H1 (cell line): ENCODE measurements at regions not wholly inside any gene's neighbourhood (a gene's known extent, or its start where the extent isn't known, plus 50 kb on each side); places are given as distances from the start of the nearest gene placed in this dataset.

Source experiments
- CTCF ChIA-PET: fragments of 300-600 bp; sonication (Branson Sonifier 250); formaldehyde crosslinking; loops from one replicate; lab custom pipeline; 2021; ENCODE audit not compliant: partially characterized antibody; lab: Charles Lee
- POLR2A ChIA-PET: fragments of 300-600 bp; sonication (Branson Sonifier 250); formaldehyde crosslinking; loops from one replicate; lab custom pipeline; 2021; ENCODE audit warnings: inconsistent platforms; ENCODE audit not compliant: partially characterized antibody; lab: Charles Lee
- DNase-seq, 2 experiments: peaks; one replicate each; pipeline versions ENCODE4 v3.0.0 to v3.0.0-alpha.2; 2010 to 2022; ENCODE audit warnings: low spot score in 2 of 2, low read depth in 1 of 2, mixed read lengths in 1 of 2
- FAIRE-seq: peaks from 2 replicates; lab custom pipeline; 2011; peaks lifted over from hg19 to GRCh38; lab: Jason Lieb, UNC
- H2AFZ ChIP-seq: 2 replicates; pipeline ENCODE4 v1.8.1; 2012; ENCODE audit warnings: low read length, inconsistent platforms
- H2AK5ac ChIP-seq: 2 replicates; pipeline ENCODE4 v1.6.1; 2013; ENCODE audit warnings: low read depth, low read length
- H2BK120ac ChIP-seq: replicated peaks from 2 replicates; pipeline ENCODE3; 2013; ENCODE audit warnings: low read depth, low read length, inconsistent platforms
- H2BK12ac ChIP-seq: 2 replicates; pipeline ENCODE4 v1.6.1; 2013; ENCODE audit warnings: low read depth, low read length
- H2BK15ac ChIP-seq: 2 replicates; pipeline ENCODE4 v1.6.1; 2013; ENCODE audit warnings: low read length
- H2BK20ac ChIP-seq: 2 replicates; pipeline ENCODE4 v1.6.1; 2013; ENCODE audit warnings: low read length
- H2BK5ac ChIP-seq: 2 replicates; pipeline ENCODE4 v1.6.1; 2013; ENCODE audit warnings: low read depth, low read length
- H3K14ac ChIP-seq: 2 replicates; pipeline ENCODE4 v1.6.1; 2013; ENCODE audit warnings: inconsistent platforms; ENCODE audit not compliant: insufficient read length
- H3K18ac ChIP-seq: 2 replicates; pipeline ENCODE4 v1.6.1; 2013; ENCODE audit warnings: low read length; ENCODE audit errors: extremely low read depth
- H3K23ac ChIP-seq: 2 replicates; pipeline ENCODE4 v1.6.1; 2013; ENCODE audit warnings: inconsistent platforms; ENCODE audit not compliant: insufficient read length
- H3K23me2 ChIP-seq: 2 replicates; pipeline ENCODE4 v1.6.1; 2013; ENCODE audit warnings: low read depth, low read length
- H3K27ac ChIP-seq: 2 replicates; pipeline ENCODE4 v1.6.1; 2011; ENCODE audit warnings: low read depth, low read length, inconsistent platforms
- H3K27me3 ChIP-seq, 4 experiments: replicated peaks in 1 of 4; 1 replicate in 1 of 4; 2 replicates in 3 of 4; pipeline versions ENCODE4 v1.6.1 to v1.8.1; 2011 to 2013; ENCODE audit warnings: low read length in 3 of 4, mild to moderate bottlenecking in 3 of 4, inconsistent platforms in 2 of 4, mixed read lengths in 2 of 4, moderate library complexity in 1 of 4; ENCODE audit not compliant: control insufficient read depth in 3 of 4, insufficient read depth in 3 of 4; ENCODE audit errors: extremely low read depth in 1 of 4
- H3K36me3 ChIP-seq, 4 experiments: 2 replicates each; pipeline versions ENCODE4 v1.6.1 to v1.8.1; 2011 to 2013; ENCODE audit warnings: mild to moderate bottlenecking in 4 of 4, low read length in 3 of 4, moderate library complexity in 2 of 4, control low read depth in 1 of 4, inconsistent platforms in 1 of 4; ENCODE audit not compliant: insufficient read depth in 4 of 4, control insufficient read depth in 2 of 4
- H3K4ac ChIP-seq: replicated peaks from 2 replicates; pipeline ENCODE3; 2013; ENCODE audit warnings: low read length, low read depth, mixed read lengths, inconsistent platforms; ENCODE audit not compliant: insufficient read length
- H3K4me1 ChIP-seq, 4 experiments: replicated peaks in 1 of 4; 1 replicate in 1 of 4; 2 replicates in 3 of 4; pipeline versions ENCODE4 v1.6.1 to v1.8.1; 2011 to 2013; ENCODE audit warnings: low read length in 3 of 4, inconsistent platforms in 2 of 4, mixed read lengths in 1 of 4; ENCODE audit not compliant: insufficient read depth in 4 of 4, control insufficient read depth in 3 of 4
- H3K4me2 ChIP-seq, 2 experiments: 2 replicates each; pipeline versions ENCODE4 v1.6.1 to v1.8.1; 2011 to 2013; ENCODE audit warnings: low read depth in 2 of 2, low read length in 2 of 2, control low read depth in 1 of 2, inconsistent platforms in 1 of 2, mild to moderate bottlenecking in 1 of 2; ENCODE audit not compliant: insufficient read depth in 1 of 2
- H3K4me3 ChIP-seq, 4 experiments: fragments of 200-600, 300-600 bp in 1 of 4; sonication (generic), shearing (Covaris generic), sonication (Bioruptor Twin) in 1 of 4; 2 replicates each; pipeline versions ENCODE4 v1.5.1 to v1.8.1; 2011 to 2016; ENCODE audit warnings: low read length in 4 of 4, low read depth in 3 of 4, control low read depth in 2 of 4, inconsistent platforms in 2 of 4, mild to moderate bottlenecking in 2 of 4, mixed read lengths in 1 of 4, moderate library complexity in 1 of 4; ENCODE audit not compliant: insufficient read depth in 2 of 4; ENCODE audit errors: extremely low read depth in 1 of 4
- H3K56ac ChIP-seq: replicated peaks from 2 replicates; pipeline ENCODE3; 2013; ENCODE audit warnings: low read depth, mild to moderate bottlenecking, mixed read lengths, low read length, inconsistent platforms; ENCODE audit not compliant: insufficient read length
- H3K79me1 ChIP-seq: 2 replicates; pipeline ENCODE4 v1.6.1; 2013; ENCODE audit warnings: low read depth, low read length, control low read depth
- H3K79me2 ChIP-seq, 2 experiments: 2 replicates each; pipeline versions ENCODE4 v1.6.1 to v1.8.1; 2012 to 2013; ENCODE audit warnings: low read length in 2 of 2, mild to moderate bottlenecking in 2 of 2, inconsistent platforms in 1 of 2; ENCODE audit not compliant: insufficient read depth in 2 of 2, control insufficient read depth in 1 of 2
- H3K9ac ChIP-seq, 4 experiments: replicated peaks in 1 of 4; 1 replicate in 1 of 4; 2 replicates in 3 of 4; pipeline versions ENCODE4 v1.6.1 to v1.8.1; 2011 to 2013; ENCODE audit warnings: low read depth in 3 of 4, low read length in 3 of 4, control low read depth in 2 of 4, mild to moderate bottlenecking in 2 of 4, moderate library complexity in 2 of 4, inconsistent platforms in 1 of 4; ENCODE audit errors: extremely low read depth in 1 of 4
- H3K9me3 ChIP-seq, 2 experiments: 2 replicates each; pipeline versions ENCODE4 v1.6.1 to v1.8.1; 2012 to 2013; ENCODE audit warnings: mild to moderate bottlenecking in 2 of 2, moderate library complexity in 2 of 2, control low read depth in 1 of 2, inconsistent platforms in 1 of 2, low read depth in 1 of 2, low read length in 1 of 2, mixed read lengths in 1 of 2; ENCODE audit not compliant: insufficient read depth in 2 of 2
- H4K20me1 ChIP-seq, 2 experiments: replicated peaks in 1 of 2; 2 replicates each; pipeline versions ENCODE3 to v1.8.1; 2011 to 2013; ENCODE audit warnings: inconsistent platforms in 2 of 2, low read length in 2 of 2, mild to moderate bottlenecking in 1 of 2; ENCODE audit not compliant: insufficient read depth in 2 of 2, control insufficient read depth in 1 of 2
- H4K5ac ChIP-seq: 2 replicates; pipeline ENCODE4 v1.6.1; 2013; ENCODE audit warnings: low read length, low read depth, mixed read lengths, inconsistent platforms; ENCODE audit not compliant: insufficient read length
- H4K8ac ChIP-seq: 2 replicates; pipeline ENCODE4 v1.8.0; 2013; ENCODE audit warnings: mild to moderate bottlenecking, moderate library complexity, low read length, inconsistent platforms; ENCODE audit not compliant: insufficient read depth; ENCODE audit errors: extremely low read depth
- H4K91ac ChIP-seq: replicated peaks from 2 replicates; pipeline ENCODE3; 2013; ENCODE audit warnings: low read length, mixed read lengths, inconsistent platforms; ENCODE audit not compliant: insufficient read length
- FOSL1 ChIP-seq: IDR thresholded peaks from 2 replicates; pipeline ENCODE4 v1.6.1; 2011; ENCODE audit warnings: mild to moderate bottlenecking, low read depth, low read length, moderate library complexity; ENCODE audit not compliant: insufficient read depth
- NANOG ChIP-seq: IDR thresholded peaks from 2 replicates; pipeline ENCODE4 v1.6.1; 2011; ENCODE audit warnings: low read length, low read depth, mild to moderate bottlenecking, inconsistent platforms; ENCODE audit not compliant: insufficient read depth, poor library complexity, severe bottlenecking
- NRF1 ChIP-seq: IDR thresholded peaks from 2 replicates; pipeline ENCODE4 v1.6.1; 2011; ENCODE audit warnings: mild to moderate bottlenecking, low read depth, low read length, improper control_type of control experiment
- SAP30 ChIP-seq: fragments of 300-600 bp; sonication (generic); IDR thresholded peaks from 2 replicates; pipeline ENCODE4 v1.7.1; 2012; ENCODE audit warnings: low read length, moderate library complexity, mild to moderate bottlenecking, inconsistent platforms; ENCODE audit not compliant: insufficient read depth, insufficient replicate concordance
- SIX5 ChIP-seq: IDR thresholded peaks from 2 replicates; pipeline ENCODE4 v1.6.1; 2011; ENCODE audit warnings: mild to moderate bottlenecking, low read depth, low read length
- YY1 ChIP-seq: IDR thresholded peaks from 2 replicates; pipeline ENCODE4 v1.6.1; 2011; ENCODE audit warnings: low read depth, mild to moderate bottlenecking, low read length
- WGBS, 2 experiments: shearing (Covaris generic) in 1 of 2; methylation state at CpG; one replicate each; pipeline versions ENCODE4 v1.1.6 to v1.1.7; 2013 to 2015; ENCODE audit warnings: low lambda C conversion rate in 2 of 2, mixed read lengths in 2 of 2, inconsistent platforms in 1 of 2, low coverage in 1 of 2, missing lambda C conversion rate in 1 of 2; ENCODE audit not compliant: insufficient replicate concordance in 2 of 2, insufficient coverage in 1 of 2, insufficient read length in 1 of 2; ENCODE audit errors: extremely low coverage in 1 of 2, missing lambda C conversion rate in 1 of 2; 5-methylcytosine and 5-hydroxymethylcytosine counted together

- no peak overlapping the region for H3K9ac ChIP-seq
- H3K4ac ChIP-seq, result no peak overlapping the region
- H2BK15ac ChIP-seq, result no peak overlapping the region
- no peak overlapping the region for H3K23ac ChIP-seq
- no peak overlapping the region for H4K91ac ChIP-seq
- no peaks in the 10 kb centered on the region for H3K4me1 ChIP-seq
- no peaks in the 10 kb centered on the region for H3K79me2 ChIP-seq
- no peak overlapping the region for H3K14ac ChIP-seq
- no peak overlapping the region for H2BK120ac ChIP-seq
- no peak overlapping the region for H4K5ac ChIP-seq
- peaks cover 69 to 76% of the 10 kb centered on the region in 2 experiments for H3K9me3 ChIP-seq
- H2BK20ac ChIP-seq, result no peak overlapping the region
- no peak overlapping the region for H2BK5ac ChIP-seq
- ChIA-PET POLR2A (no interaction called here), CTCF (no interaction called here)
- H3K56ac ChIP-seq, result no peak overlapping the region
- no peak overlapping the region for H2AFZ ChIP-seq
- no peak overlapping the region for H2AK5ac ChIP-seq
- no peaks in the 10 kb centered on the region for H4K20me1 ChIP-seq
- no peak for TF ChIP-seq FOSL1
- TF ChIP-seq NRF1, result no peak
- no peak for TF ChIP-seq SIX5
- no peak for TF ChIP-seq SAP30
- TF ChIP-seq YY1, result no peak
- no peak for TF ChIP-seq NANOG
- H4K8ac ChIP-seq, result no peak overlapping the region
- H3K18ac ChIP-seq, result no peak overlapping the region
- no peaks in the 10 kb centered on the region for H3K36me3 ChIP-seq
- H3K4me2 ChIP-seq, result no peak overlapping the region
- DNase-seq (no peak), FAIRE-seq (no peak)
- no peak overlapping the region for H2BK12ac ChIP-seq
- H3K27me3 ChIP-seq, result no peaks in the 10 kb centered on the region
- no peaks in the 10 kb centered on the region for H3K79me1 ChIP-seq
- no peak overlapping the region for H3K4me3 ChIP-seq
- 88% methylated on average over 26 of the region's 29 CpGs; no CpG with 5 or more reads in 1 of the 2 experiments for WGBS, 2 experiments
- H3K23me2 ChIP-seq, result no peaks in the 10 kb centered on the region
- H3K27ac ChIP-seq, result no peak overlapping the region
These were observed 1735.9 kb downstream of the TP53TG3F start for GRCh38 chr16:35195173-35195863.
